Stimulated activated naive CD4-positive, alpha-beta T cell treated with Interleukin-2 at 50 U/mL for 16 hours (primary cell): ENCODE measurements at regions not wholly inside any gene's neighbourhood (a gene's known extent, or its start where the extent isn't known, plus 50 kb on each side); places are given as distances from the start of the nearest gene placed in this dataset.

Experiments
- DNase-seq: peaks from one replicate; lab custom pipeline; 2025; lab: John Stamatoyannopoulos, UW

GRCh38 chr3:195013411-195014361 is 257.3 kb downstream of the XXYLT1 start:
- no peak for DNase-seq

GRCh38 chr3:195015021-195015420 is 255.9 kb downstream of the XXYLT1 start:
- DNase-seq, result no peak

GRCh38 chr3:195017151-195017550 is 253.8 kb downstream of the XXYLT1 start:
- DNase-seq, result no peak
